Nucleus accumbens (tissue), 56 donors: ENCODE measurements at regions not wholly inside any gene's neighbourhood (a gene's known extent, or its start where the extent isn't known, plus 50 kb on each side); places are given as distances from the start of the nearest gene placed in this dataset.
A peak's percentile ranks its signal among the peaks of the same experiment; 100 is the strongest.
"Not testable (repeated sequence)": the region's sequence is repeated elsewhere in the genome, so short reads cannot be mapped to it uniquely, and the experiment has no call there.

Experiments used
- DNase-seq, 56 donors: peaks; one replicate each; lab custom pipeline; 2025; lab: John Stamatoyannopoulos, UW

DNA sequence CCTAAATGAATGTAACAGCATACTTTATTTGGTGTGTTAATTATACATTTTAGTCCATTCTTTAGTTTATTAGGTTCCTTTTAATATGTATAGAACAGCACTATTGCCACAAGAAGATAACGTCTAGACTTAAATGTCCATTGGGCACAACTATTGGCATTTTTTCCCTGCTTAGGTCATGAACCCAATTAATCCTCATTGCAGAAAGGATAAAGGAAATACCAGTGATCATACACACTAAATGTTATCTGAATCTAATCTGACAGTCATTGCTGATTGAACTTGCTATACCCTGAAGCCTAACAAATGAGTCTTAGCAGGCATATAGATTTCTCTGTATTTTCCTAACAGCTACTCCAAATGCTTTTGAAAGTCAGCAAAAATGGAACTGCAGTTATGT lies 2250.0 kb upstream of the AGA start:
- no peak for DNase-seq

DNA sequence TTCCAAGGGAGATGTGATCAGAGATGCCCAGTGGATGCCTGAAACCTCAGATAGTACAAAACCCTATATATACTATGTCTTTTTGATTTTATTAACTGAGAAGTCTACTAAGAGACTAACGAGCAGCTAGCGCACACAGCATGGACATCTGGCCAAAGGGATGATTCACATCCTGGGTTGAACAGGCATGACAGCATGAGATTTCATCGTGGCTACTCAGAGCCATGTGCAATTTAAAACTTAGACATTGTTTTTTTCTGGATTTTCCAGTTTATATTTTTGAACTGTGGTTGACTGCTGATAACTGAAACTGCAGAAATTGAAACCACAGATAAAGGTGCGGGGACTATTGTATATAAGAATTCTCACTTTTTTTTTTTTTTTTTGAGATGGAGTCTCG lies 2252.9 kb upstream of the AGA start:
- no peak for DNase-seq

DNA sequence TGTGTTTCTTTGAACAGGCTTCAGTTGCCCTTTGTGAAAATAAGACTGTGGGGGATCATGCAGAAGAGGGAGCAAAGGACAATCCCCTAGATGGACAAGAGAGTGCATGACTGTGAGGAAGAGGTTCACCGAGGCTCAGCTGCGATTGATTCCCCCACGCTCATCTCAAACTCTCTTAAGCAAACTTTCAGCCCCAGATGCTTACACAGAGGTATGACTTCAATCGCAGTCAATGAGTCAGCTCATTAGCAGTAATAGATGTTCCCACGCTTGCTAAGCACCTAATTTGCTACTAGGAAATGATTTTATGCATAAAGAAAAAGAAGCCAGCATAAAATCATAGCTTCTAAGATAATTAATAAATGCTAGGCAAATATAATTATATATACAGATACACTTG lies 2256.1 kb upstream of the AGA start:
- peak in 16 of 56 donors; percentile 1 to 33 (median 8) for DNase-seq

DNA sequence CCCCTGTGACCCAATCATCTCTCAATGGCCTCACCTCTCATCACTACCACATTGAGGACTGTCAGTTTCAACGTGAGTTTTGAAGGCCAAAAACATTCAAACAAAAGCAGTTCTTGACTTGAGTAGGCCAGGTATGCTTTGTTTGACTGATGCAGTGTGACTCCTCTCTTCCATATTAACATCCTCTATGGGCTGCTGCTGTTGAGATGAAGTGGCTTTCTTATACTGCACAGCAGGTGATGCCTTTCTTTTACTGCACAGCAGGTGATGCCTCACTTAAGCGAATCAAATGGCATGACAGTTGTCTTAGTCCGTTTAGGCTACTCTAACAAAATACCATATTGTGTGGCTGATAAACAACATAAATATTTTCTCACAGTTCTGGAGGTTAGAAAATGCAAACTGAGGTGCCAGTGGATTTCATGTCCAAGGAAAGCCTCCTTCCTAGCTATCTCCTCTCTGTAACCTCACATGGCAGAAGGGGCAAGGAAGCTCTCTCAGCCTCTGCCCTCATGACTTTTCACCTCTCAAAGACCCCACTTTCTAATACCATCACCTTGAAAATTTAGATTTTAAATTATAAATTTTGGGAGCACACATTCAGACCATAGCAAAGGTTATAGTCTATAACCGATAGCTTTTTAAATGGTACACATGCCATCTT lies 2267.9 kb upstream of the AGA start:
- DNase-seq = no peak

DNA sequence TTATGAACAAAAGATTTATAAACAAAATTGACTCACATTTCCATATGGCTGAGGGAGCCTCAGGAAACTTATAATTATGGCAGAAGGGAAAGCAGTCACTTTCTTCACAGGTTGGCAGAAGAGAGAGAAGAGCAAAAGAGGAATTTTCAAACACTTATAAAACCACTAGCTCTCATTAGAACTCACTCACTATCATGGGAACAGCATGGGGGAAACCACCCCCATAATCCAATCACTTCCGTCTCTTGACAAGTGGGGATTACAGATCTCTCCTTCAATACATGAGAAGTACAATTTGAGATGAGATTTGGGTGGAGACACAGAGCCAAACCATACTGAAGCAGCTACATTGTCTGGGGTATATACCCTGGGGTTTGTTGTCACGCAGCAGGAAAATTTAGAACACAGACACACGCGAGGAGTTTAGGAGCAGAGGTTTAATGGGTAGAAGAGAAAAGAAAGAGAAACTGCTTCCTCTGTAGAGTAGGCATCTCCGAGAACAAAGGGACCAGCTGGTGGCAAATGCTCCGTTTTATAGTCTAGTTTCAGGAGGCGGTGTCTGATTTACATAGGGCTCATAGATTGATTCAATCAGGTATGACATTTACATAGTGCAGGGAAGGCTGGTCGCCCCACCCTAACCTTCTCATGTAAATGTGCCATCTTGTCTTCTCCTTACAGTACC lies 2277.7 kb upstream of the AGA start:
- no peak for DNase-seq

DNA sequence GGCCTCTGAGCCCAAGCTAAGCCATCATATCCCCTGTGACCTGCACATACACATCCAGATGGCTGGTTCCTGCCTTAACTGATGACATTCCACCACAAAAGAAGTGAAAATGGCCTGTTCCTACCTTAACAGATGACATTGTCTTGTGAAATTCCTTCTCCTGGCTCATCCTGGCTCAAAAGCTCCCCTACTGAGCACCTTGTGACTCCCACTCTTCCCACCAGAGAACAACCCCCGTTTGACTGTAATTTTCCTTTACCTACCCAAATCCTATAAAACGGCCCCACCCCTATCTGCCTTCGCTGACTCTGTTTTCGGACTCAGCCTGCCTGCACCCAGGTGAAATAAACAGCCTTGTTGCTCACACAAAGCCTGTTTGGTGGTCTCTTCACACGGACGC lies 2284.3 kb upstream of the AGA start:
- DNase-seq = not testable (repeated sequence)

DNA sequence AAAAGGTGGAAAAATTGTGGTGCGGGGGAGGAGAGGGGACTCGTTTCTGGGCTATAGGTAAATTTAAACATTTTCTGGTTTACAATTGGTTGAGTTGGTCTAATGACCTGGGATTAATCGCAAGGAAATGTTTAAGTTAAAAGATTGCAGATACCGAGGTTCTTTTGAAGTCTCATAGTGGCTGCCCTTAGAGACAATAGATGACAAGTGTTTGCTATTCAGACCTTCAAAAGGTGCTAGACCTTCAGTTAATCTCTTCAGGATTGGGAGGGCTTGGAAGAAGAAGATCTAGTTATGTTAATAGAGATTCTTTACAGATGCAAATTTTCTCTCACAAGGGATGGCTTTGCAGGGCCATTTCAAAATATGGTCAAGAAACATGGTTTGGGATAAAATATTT lies 2286.1 kb upstream of the AGA start:
- no peak for DNase-seq

DNA sequence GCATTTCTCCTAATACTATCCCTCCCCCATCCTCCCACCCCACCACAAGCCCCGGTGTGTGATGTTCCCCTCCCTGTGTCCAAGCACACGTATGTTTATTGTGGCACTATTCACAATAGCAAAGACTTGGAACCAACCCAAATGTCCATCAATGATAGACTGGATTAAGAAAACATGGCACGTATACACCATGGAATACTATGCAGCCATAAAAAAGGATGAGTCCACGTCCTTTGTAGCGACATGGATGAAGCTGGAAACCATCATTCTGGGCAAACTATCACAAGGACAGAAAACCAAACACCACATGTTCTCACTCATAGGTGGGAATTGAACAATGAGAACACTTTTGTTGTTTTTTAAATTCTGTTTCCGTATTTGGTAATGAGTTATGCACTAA lies 2294.6 kb upstream of the AGA start:
- not testable (repeated sequence) for DNase-seq

DNA sequence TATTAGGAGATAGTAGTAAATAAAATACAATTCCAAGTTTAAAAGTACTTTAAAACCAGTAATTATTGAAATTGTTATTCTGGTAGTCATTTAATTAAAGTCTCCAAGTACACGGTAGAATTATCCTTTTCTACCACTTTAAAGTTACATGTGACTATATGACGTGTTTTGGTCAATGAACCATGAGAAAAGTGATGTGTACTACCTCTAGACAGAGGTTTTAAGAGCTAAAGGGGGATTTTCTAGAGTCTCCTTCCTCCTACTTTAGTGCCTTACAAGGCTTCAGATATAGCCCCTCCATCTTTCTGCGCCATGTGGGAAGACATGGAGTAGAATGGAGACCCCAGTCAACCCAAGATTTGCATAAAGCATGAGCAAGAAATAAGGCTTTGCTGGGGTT lies 2296.6 kb upstream of the AGA start:
- DNase-seq = no peak

DNA sequence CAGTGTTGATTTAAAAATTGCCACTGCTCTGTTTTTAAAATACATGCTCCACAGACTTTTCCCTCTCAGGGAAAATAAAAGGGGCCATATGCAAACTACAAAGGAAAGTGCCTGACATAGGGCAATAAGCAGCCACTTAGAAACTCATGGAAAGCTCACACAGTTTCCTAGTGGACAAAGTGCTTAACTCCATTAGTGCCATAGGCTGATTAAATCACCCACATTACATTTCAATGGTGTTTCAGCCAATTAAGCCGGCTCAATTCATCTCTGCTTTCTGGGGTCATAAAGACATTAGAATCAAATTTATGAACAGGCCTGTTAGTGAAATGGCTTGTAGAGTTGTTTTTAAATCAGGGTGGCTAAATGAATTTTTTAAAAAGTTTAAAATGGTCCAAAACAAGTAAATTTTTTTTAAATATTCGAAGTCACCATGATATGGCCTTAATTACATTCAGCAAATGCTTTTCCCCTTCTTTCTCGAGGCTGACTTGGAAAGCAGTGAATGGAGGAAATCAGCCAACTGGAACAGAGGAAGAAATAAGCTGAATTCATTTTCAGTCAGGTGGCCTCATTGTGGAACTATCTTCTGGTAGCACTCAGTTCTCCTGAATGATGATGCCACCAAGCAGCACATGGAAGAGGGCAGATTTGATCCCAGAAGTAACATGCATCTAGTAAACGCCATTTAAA lies 2305.1 kb upstream of the AGA start:
- no peak for DNase-seq

DNA sequence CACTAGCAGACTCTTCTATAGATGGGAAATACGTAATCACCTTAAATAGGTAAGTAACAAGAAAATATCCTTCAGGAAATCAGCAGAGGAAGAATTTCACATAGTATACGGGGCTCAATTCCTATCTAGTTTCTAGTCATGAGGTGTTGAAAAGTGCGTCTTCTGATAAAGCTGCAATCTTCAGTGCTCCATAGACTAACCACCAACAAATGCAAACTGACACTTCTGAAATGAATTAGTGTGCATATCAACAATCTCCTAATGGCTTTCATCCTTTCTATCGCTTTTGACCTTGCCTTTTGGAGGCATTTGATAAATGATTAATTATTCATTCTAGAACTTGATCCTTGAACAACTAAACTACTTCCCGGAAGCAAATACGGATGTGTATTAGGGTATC lies 2306.6 kb upstream of the AGA start:
- DNase-seq = no peak

DNA sequence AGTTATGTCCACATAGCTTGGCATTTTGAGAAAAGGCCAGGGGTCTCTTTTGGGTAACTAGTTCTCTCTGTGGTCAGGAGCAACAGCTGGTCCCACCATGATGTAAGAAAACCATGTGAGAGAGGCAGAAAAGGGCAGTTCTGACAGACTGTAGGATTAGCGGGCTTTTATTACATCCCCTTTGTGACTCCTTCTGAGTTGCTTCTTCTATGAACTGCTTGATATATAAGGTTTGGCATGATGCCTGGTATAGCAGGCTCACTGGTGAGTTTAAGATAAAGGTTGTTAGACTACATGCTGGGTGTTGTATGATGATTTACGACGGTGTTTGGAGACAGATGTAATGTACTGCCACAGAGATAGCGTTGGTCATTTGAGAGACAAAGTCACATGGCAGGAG lies 2308.1 kb upstream of the AGA start:
- DNase-seq = no peak

DNA sequence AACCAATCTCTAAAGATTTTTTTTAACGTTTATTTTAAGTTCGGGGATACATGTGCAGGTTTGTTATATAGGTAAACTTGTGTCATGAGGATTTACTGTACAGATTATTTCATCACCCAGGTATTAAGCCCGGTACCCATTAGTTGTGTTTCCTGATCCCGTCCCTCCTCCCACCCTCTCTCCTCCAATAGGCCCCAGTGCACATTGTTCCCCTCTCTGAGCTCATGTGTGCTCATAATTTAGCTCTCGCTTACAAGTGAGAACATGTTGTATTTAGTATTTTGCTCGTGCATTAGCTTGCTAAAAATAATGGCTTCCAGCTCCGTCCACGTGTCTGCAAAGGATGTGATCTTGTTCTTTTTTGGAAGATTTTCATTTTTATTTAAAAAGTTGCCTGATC lies 2309.4 kb upstream of the AGA start:
- no peak for DNase-seq

DNA sequence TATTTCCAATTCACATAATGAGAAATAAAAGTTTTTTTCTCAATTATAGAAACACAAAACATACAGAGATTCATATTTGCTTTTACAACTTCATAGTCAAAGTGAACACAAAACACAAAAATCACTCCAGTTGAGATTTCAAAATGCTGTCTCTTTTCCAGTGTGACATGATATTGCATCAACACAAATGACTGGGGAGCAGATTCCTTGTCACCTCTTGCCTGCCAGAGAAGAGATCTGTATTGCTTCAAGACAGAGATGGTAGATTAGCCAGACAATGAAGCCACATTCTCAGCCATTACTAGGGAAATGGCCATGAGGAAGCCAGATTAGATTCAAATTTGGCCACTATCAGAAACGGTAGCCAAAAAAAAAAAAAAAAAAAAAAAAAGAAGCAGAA lies 2313.1 kb upstream of the AGA start:
- no peak for DNase-seq

DNA sequence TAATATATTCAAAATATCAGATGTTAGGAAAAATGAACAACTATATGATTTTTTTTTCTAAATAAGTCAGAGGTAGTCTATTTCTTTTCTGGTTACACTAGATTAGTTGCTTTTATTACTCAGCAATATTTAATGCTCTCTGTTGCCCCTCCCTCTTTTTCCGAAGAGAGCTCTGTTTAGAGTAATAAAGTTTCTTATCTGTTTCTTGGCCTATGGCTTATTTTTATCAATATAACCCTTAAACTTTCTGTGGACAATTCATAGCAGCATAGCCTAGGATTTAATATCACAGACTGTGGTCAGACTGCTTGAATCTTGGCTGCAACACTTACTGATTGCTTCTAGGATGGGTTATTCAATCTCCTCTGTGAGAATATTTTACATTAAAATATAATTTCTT lies 2315.4 kb upstream of the AGA start:
- DNase-seq = no peak

DNA sequence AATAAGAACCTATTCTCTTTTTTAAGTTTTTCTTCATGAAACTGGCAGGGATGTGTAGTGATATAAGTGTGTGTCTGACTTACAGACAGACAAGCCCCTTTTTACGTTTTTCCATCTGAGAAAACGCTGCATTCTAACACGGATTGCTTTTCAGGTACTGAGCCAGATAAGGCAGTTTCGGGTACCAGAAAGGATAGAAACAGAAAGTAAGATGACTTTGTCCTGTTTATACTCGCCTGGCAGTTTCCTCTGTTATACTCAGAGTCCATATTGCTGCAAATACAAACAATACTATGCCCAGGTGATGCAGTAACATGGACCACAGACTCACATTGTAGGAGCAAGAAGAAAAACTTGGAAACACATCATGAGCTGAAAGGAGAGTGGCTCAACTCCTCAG lies 2320.6 kb upstream of the AGA start:
- DNase-seq = no peak

DNA sequence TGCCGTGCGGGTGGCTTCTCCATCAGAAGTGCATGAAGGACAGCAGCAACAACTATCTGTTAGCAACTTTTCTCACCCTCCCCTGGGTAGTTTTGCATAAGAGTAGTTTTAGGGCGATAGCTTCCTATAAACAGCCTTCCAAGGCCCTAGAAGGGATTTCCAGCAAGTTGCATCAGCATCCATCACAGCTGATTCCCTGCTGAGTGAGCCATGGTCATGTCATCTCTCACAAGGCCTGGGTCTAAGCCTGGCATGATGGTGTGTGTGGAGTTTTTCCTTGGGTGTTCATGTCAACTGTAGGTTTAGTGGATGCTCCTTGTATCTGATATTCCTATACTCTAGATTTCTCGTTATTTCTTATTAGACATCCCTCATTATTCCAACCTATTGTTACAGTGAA lies 2324.7 kb upstream of the AGA start:
- no peak for DNase-seq

DNA sequence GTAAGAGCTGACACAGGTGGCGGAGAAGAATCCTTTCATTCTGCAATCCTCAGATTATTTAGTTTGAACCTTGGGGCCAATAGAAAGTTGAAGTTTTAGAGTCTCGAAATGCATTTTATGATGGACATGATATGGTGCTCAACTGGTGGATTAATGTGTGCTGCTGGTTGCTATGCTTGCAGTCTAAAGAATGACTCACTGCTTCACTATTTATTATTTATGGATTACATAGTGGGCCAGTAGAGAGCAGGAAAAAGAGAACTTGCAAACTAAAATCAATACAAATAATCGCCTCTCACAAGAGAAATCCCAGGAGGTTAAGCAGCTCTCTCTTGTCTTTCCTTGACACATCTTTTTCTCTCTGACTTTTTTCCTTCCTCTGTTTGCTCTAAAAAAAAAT lies 2326.8 kb upstream of the AGA start:
- no peak for DNase-seq

DNA sequence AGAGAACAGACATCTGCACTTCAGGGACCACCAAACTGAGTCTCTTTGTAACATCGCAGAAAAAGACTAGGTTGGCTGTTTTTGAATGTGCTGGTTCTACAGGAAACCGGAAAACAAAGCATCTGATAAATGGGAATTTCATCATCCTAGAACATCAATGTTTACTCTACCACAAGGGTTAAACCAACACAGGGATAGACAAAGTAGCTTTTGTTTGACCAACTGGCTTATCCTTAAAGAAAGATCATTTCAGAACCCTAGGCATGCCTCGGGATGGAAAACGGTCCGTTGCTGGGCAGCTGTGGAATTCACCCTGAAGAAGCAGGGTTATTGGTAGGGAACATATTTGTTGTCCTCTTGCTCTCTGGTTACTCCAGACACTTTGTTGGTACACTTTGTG lies 2355.5 kb upstream of the AGA start:
- DNase-seq = no peak

DNA sequence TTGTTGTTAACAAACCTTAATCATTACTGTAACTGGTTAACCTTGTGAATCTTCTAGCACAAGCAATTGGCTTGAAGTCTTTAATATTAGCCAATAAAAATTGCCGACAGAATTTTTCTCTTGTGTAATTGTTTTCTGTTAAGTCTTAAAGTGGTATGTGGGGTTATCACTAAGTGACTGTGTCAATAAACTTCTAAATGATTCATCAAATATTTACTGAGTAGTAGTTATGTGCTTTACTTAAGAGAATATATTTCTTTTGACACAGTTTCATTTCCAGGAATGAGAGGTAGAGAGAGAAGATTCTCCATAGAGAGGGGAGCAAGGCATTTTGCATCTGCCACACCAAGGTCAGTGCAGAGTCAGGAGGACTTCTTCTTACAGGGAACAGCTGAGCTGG lies 2361.6 kb upstream of the AGA start:
- no peak for DNase-seq

DNA sequence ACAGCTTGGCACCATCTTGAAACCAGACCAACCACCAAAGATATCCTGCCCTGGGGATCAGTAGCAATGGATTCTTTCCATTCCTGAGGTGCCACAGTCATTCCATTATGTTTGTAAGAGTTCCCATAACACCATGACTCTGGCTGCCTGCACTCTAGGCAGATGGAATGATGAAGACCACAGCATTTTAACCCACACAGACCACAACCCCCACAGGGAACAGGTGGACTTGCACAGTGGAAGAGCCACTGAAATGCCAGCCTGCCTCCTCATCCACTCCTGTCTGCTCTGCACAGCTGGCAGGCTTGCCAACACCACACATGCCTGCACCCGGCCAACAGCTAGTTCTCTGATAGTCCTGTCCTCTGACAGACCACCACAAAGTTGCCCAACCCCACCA lies 2362.2 kb upstream of the AGA start:
- no peak for DNase-seq

DNA sequence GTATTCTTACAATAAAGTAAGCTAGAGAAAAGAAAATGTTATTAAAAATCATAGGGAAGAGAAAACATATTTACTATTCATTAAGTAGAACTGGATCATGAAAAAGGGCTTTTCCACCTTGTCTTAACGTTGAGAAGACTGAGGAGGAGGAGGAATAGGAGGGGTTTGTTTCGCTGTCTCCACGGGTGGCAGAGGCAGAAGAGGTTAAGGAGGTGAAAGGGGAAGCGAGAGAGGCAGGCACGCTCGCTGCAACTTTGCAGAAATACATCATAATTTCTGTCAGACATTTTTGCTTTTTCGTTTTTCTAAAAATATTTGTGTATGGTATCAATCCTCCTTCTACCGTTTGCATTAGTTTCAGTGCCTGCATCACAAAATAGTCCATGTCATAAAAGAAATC lies 2375.1 kb upstream of the AGA start:
- DNase-seq = no peak
